ENCODE measurements at regions not wholly inside any gene's neighbourhood (a gene's known extent, or its start where the extent isn't known, plus 50 kb on each side); places are given as distances from the start of the nearest gene placed in this dataset.
"Not testable (repeated sequence)": the region's sequence is repeated elsewhere in the genome, so short reads cannot be mapped to it uniquely, and the experiment has no call there.

DNA sequence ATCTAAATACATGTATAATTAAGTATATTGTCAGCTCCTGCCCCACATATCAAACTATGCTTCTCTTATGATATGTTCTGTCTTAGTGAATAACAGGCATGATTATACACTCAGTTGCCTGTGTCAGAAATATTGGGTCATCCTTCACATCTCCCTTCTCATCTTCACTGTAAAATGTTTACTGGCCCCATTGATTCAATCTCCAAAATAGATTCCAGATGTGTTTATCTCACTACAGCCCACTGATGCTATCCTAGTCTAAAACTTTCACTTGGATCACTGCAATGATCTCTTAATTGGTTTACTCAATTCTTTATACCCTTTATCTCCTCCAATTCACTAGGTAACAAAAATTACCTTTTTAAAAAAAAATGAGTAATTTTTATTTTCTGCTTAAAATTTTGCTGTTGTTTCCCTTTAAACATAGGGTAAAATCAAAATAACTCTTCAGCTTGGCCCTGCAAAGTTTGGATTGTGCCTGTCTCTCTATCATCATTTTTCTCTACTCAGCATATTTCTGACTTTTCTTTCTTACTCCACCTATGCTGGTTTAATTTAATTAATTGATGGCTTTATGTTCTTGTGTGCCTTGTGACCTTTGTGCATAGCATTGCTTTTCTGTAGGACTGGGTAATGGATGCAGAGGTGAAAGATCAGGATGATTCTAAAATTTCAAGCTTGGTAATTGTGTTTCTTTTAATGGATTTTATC lies 233.9 kb upstream of the FOXP2 start:
- DNase-seq (ENCODE audit: low read depth) = no peak

DNA sequence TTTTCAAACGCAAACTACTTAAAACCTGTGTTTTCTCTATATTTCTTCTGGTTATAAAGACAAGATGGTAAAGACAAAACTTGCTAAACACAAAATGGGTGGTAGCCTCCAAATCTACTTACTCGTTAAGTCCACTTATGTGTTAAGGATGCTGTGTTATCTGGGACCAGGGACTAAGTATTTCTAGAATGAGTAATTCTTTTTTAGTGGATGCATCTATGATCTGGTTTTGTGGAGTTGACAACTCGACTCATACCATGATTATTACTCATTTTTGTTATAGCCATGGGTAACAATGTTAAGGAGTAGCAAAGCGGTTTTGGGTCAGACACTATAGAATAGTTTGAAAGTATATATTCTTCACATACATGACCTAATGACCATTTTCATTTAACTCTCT lies 239.5 kb upstream of the FOXP2 start:
- peak; percentile 1 for DNase-seq (ENCODE audit: low read depth)

DNA sequence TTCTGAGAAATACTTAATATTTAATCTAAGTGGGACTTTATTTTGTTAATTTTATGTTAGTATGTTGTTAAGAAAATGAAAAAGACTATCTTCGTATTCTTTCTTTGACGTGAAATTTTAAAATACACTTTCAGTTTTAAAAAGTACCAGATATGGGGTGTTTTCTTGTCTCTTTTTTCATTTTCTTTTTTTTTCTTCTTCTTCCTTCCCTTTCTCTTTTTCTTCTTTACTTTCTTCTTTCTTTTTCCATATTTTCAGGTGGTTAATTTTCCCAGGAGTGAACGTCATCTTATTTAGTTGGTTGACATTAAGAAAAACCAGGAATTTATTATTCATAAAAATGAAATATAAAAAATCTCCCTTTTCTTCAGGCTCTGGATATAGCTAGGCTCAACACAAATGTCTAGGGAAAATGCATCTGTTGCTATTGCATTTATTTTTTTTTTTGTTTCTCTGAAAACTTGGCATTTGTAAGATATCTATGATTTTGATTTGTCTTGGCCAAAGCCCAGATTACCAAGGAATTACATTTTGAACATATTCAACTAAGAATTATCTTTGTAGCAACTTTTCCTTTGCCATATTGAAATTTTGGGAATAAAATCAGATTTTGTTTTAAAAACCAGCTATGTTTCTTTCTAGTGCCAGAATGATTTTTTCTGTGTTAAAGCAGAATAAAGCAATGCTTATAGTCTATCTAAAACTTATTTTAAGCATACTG lies 241.3 kb upstream of the FOXP2 start:
- DNase-seq (ENCODE audit: low read depth) = no peak

DNA sequence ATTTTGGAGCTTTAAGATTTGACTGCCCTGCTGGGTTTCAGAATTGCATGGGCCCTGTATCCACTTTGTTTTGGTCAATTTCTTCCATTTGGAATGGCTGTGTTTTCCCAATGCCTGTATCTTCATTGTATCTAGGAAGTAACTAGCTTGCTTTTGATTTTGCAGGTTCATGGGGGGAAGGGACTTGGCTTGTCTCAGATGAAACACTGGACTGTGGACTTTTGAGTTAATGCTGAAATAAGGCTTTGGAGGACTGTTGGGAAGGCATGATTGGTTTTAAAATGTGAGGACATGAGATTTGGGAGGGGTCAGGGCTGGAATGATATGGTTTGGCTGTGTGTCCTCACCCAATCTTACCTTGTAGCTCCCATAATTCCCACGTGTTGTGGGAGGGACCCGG lies 245.2 kb upstream of the FOXP2 start:
- not testable (repeated sequence) for DNase-seq (ENCODE audit: low read depth)

DNA sequence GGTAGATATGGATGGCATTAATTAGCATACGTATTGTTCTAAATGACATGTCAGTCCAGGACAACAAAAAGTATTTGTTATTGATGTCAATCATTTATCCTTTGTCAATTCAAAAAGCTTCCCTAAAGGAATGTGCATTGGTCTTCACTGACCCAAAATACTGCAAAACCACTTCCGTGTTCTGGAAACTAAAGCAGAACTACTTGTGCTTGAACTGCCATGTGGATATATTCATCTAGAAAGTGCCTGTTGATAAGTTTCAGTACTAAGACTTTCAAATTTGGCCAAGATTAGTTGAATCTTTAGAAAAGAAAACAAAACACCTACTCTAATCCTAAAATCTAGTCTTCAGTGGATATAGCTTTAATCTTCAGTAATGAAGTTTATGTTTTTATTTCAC lies 242.1 kb upstream of the PPP1R3A start:
- DNase-seq (ENCODE audit: low read depth) = no peak

DNA sequence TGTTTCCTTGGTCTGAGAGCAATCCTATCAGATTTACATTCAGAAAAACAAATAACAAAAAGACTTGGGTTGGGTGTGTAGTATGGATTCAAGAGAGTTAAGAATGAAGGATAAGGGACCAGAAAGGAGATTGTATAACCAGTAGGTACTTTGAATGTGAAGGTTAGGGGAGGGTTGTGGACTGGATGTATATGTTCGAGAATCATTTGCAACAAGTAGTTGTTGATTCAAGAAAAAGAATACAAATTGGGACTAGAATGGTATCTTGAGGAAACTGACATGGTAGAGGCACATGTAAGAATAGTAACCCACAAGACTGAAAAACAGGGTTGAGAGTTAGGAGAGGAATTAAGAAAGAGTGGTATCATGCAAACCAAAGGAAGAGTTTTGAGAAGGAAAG lies 240.0 kb upstream of the PPP1R3A start:
- no peak for DNase-seq (ENCODE audit: low read depth)

DNA sequence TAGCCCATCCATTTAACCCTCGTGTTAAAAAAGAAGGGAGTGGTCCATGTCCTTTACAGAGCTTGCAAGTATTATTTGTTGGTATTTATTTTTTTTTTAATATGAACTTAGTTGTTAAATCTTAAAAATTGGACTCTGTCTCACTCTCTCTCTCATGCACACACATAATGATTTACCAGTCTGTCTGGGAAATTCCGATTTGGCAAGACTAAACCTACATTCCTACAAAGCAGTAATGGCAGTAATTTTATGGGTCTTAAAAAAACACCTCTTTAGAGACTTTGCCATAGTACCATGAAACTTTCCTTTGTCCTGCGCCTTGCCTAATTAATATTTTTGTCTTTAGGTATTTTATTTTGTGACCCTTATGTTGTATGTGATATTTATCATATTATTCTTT lies 239.5 kb upstream of the PPP1R3A start:
- no peak for DNase-seq (ENCODE audit: low read depth)

DNA sequence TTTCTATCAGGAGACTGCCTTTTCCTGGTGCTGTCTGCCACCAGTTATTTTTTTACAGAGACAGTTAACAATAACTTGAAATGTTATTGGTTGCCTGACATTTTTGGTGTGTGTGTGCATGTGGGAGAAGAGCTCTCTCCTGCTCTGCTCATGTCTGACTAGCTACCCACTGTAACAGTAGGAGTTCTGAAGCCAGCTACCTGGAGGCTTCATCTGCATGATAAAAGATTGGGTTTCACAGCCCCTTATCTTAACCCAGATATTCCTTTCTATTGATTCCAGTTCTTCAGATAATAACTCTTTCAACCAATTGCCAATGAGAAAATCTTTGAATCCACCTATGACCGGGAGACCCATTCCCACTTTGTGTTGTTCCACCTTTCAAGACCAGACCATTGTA lies 237.4 kb upstream of the PPP1R3A start:
- DNase-seq (ENCODE audit: low read depth) = no peak

DNA sequence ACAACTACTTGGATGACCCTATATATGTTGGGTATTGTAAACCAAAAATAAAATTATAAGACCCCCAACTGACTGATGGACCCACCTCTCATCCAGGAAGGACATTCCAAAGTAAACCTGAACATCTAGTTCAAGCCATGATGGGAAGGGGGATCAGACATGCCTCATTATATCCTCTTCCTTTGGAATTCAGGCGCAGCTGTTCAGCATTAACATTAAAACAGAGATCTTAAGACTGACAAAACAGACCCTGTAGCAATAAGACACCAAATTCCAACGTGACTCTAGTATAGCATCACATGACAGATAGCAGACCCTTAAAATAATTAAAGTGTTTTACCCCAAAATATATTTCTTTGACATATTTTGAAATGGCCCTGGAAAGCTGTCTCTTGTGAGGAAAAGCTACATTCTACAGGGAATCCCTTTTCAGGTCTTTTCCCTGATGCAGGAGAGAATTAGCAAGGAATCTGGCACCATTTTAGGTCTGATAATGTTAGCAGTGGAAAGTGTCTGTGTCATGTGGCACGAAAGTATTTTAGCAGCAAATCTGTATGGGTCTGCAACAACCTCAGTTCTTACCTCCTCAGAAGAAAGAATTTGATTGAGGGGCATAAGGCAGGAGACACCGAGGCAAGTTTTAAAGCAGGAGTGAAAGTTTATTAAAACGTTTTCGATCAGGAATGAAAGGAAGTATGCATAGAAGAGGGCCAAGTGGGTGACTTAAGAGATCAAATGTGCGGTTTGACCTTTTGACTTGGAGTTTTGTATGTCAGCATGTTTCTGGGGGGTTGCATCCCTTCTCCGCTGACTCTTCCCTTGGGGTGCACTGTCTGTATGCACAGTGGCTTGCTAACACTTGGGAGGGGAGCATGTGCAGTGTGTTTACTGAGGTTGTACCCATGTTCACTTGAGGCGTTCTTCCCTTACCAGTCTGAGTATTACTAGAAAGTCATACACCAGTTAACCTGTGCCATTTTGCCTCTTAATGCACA lies 236.6 kb upstream of the PPP1R3A start:
- no peak for DNase-seq (ENCODE audit: low read depth)

DNA sequence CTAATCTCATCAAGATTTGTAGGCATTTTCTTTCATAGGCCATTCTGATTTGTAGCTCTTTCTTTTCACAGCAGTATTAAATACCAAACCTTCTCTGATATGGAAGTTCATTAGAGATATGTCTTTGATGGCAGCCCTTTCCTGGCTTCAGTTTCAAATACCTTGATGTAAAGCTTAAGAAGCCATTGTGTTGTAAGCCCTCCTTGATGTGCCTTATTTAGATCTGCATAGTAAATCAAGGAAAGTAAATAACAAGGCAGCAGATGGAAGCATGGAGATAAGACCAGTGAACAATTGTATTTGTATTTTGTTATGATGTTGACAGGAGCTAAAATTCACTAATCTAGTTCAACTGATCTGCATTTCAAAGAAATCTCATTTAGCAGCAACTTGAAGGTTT lies 234.9 kb upstream of the PPP1R3A start:
- DNase-seq (ENCODE audit: low read depth) = no peak

DNA sequence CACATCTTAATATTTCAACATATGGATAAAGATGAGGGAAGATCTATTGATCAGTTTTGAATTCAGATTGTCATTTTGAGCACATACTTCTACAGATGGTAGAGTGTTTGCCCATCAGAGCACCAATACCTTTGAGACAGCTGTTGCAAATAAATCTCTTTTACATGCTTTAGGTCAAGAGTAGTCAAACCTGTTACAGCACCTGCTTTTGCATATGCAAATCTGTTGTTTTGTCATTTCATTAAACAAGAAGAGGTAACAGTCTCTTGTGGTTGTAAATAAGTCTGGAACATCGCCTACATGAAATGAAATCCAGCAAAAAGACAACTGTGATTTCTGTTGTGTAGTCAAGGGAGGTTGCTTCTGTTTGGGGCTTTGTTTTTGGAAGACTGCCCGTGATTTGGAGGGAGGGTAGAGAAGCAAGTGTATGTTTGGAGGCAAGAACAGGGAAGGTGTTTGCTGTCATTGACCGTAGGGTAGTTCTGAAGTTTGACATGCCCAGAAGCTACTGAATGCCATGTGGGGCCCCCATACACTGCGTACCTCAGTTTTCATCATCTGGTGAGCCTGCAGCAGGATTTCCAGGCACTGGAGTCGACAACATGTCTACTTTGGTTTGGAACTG lies 233.6 kb upstream of the PPP1R3A start:
- DNase-seq (ENCODE audit: low read depth) = no peak

DNA sequence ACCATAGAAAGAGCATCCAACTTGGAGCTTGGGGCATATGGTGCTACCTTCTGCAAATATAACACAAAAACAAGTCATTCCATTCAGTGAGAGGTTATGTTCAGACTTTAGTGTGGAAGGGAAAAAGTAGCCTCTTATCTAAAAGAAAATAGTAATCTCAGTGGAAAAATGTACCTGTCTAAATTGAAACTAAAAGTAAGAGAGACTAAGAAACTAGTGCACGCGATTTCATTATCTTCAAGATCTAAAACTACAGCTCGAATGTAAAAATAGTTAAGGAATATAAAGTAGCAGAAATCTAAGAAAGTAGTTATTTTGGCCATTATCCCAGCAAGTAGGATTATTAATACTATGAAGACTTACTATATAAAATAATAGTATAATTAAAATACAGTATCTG lies 233.0 kb upstream of the PPP1R3A start:
- DNase-seq (ENCODE audit: low read depth) = no peak

DNA sequence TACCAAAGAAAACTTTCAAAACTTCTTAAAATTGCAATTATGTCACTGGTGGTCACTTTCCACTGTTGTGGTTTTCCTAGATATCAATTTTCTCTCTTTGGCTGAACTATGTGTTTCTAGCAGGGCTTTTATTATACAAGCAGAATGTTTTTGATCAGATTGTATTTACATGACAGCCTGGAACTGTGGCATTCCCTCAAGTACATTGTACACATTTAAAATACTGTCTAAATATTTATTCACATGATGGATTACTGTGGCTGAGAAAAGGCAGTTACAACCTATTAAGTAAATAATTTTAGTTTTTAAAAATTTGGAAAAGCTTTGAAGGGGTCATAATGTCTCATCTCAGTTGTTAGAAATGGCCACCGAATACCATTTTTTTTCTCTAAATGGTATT lies 231.9 kb upstream of the PPP1R3A start:
- DNase-seq (ENCODE audit: low read depth) = no peak

DNA sequence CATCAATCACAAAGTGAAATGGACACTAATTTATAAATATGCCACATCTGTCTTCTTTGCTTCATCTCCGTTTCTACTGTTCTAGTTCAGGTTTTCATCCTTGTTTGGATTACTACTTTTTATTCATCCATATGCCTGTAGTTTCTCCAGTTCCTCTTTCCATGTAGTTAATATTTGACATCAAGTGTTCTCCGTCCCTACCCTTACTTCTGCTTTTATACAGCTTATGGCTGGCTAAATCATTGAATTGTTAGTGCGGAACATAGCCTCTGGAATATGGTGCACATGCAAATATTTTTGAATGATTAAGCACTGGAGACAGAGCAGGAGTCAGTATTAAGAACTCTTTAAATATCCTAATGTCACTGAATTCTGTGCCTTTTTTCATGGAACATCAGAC lies 230.0 kb upstream of the PPP1R3A start:
- DNase-seq (ENCODE audit: low read depth) = no peak

DNA sequence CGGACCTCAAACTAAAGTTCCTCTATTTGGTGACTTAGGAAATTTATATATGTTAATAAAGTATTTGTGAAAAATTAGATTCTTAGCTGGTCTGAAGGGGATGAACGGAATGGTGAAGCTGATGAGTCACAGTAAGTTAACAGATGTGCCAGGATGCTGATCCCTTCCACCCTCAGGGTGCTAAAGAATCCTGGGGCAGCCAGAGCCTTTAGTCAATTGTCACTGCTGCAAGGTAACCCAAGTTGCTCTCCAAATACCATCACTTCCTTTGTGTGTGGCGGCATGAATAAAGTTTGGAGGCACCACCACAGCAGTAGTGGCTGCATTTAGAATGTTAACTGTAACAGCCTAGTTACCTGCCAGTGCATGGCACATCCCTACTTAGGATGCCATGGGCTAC lies 222.6 kb upstream of the PPP1R3A start:
- DNase-seq (ENCODE audit: low read depth) = no peak

DNA sequence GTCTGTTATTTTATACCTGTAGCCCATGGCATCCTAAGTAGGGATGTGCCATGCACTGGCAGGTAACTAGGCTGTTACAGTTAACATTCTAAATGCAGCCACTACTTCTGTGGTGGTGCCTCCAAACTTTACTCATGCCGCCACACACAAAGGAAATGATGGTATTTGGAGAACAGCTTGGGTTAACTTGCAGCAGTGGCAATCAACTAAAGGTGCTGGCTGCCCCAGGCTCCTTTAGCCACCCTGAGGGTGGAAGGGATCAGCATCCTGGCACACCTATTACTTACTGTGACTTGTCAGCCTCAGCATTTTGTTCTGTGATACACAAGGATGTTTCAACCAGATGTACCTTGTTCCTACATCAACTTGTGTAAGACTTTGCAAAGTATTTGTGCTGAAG lies 221.8 kb upstream of the PPP1R3A start:
- DNase-seq (ENCODE audit: low read depth) = no peak

DNA sequence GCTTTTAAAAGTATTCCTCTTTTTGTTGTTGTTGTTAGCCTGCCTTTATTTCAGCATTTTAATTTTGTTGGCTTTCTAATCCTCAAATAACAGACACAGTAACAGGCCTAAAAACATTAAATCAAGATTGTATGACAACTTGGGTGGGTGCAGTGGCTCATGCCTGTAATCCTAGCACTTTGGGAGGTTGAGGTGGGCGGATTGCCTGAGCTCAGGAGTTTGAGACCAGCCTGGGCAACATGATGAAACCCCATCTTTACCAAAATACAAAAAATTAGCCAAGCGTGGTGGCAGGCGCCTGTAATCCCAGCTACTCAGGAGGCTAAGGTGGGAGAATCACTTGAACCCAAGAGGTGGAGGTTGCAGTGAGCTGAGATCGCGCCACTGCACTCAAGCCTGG lies 220.9 kb upstream of the PPP1R3A start:
- DNase-seq (ENCODE audit: low read depth) = not testable (repeated sequence)

DNA sequence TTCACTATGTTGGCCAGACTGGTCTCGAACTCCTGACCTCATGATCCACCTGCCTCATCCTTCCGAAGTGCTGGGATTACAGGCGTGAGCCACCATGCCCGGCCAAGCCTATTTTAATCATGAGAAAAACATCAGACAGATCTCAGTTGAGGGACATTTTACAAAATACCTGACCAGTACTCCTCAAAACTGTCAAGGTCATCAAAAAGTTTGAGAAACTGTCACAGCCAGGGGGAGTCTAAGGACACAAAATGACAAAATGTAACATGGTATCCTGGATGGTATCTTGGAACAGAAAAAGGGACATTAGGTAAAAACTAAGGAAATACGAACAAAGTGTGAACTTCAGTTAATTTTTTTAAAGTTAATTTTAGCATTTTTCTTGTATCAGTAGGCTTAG lies 219.8 kb upstream of the PPP1R3A start:
- no peak for DNase-seq (ENCODE audit: low read depth)

DNA sequence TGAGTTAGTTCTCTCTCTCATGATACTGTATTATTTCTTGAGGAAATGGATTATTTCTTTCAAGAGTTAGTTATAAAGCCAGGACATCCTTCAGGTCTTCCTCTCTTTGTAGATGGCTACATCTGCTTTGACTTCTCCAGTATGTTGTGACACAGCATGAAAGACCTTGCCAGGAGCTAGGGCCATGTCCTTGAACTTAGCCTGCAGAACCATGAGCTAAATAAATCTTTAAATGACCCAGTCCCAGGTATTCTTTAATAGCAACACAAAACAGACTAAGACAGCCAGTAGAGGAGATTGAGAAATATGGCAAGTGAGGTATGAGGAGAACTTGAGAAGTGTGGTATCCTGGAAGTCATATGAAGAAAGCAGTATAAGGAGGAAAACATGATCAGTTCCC lies 214.9 kb upstream of the PPP1R3A start:
- DNase-seq (ENCODE audit: low read depth) = no peak

DNA sequence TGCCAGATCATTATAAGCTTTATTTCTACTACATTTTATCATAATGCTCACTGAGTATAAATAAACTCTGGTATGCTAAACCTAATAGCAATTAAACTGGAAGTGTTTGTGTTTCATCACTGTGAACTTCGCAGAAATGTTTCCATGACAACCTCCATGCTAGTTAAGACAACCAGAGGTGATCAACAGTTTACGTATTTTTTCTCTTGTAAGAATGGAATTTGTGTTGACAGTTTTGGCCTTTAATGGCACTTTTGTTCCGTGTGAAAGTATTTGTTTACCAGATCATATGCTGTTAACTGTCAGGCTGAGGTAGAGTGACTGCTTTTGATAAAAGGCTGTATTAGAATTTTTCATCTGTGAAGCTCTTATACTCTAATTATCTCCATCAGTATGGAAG lies 212.1 kb upstream of the PPP1R3A start:
- DNase-seq (ENCODE audit: low read depth) = no peak

DNA sequence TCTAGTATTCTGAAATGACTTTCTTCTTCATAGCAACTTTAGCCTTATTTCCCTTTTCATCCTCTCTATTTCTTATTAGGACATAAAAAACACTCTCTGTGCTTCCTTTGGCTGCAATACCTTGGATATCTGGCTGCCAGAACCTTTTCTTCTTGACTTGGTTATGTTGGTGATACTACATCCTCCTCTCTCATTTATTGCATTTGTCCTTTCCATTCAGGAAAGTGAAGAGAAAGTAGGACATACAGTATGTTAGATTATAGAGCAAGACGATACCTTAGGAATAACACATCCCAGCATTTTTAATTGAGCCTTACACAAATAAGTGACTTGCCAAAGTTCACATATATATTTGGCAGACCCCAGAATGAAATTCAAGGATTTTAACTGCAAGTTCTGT lies 210.1 kb upstream of the PPP1R3A start:
- no peak for DNase-seq (ENCODE audit: low read depth)

DNA sequence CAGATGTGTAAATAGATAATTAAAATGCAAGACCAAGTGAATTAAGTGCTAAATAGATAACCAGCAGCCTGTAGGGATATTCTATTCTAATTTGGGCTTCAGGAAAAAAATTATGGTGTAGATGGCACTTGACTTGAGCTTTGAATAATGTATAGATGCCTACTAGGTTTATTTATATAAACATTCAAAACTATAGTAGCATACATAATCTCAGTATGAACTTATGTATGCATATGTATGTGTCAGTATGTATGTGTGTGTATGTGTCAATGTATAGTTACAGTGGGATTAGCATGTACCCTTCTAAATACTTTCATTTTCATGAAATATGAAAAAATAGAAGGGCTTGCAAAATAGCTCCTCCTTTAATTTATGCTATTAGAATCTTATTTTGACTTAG lies 207.3 kb upstream of the PPP1R3A start:
- no peak for DNase-seq (ENCODE audit: low read depth)
